Stimulated activated CD8-positive, alpha-beta memory T cell treated with anti-CD3 and anti-CD28 coated beads, Interleukin-12 subunit alpha, Interleukin-12 subunit beta, amount 100 ng/mL, for 1 hour (primary cell): ENCODE measurements at regions not wholly inside any gene's neighbourhood (a gene's known extent, or its start where the extent isn't known, plus 50 kb on each side); places are given as distances from the start of the nearest gene placed in this dataset.

ENCODE experiments used
- DNase-seq: peaks from one replicate; pipeline ENCODE4 v3.0.0-alpha.2; 2020; ENCODE audit warnings: low read depth

DNA sequence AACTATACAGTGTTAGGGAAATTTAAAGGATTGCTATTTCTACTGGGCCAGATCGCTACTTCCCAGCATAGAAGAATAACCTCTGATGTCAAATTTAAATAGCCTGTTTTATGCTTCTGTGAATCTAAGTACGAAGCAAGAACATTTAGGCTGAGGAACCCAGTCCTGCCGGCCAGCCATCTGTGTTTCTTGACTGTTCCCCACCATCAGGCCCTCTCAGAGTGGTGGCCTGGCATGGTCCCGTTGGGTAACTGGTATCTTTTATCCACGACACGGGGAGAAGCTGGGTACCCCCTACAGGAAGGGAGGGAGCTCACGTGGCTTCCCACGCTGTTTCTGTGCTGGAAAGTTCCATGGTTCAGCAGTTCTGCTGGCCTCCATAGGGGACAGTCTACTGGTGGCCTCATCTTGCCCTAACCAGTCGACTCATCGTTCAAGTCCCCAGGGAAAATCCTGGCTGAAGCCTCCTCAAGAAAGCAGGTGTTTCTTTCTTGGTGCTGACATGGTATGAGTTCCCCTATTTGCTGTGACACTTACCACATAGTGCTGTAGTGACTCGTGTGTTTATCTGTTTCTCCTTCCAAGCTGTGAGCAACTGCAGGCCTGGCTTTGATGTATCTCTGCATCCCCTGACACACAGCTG, 201.7 kb upstream of the NLRP1 start:
- DNase-seq, result no peak

DNA sequence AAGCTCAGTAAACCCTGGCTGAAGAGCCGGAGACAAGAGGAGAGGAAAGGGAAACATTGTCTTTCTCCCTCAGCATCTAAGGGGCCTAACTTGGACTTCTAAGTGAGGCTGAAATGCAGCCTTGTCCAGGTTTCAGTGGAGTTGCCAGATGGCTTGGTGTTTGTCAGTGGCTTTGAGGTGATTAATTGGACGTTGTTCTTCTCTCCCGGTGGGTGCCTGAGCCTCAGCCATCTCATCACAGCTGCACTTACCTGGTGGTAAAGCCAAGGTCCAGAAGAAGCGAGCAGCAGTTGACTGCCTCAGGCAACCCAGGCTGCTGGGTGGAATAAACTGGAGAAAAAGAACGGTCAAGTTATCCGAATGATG, 202.2 kb upstream of the NLRP1 start:
- DNase-seq, result no peak

DNA sequence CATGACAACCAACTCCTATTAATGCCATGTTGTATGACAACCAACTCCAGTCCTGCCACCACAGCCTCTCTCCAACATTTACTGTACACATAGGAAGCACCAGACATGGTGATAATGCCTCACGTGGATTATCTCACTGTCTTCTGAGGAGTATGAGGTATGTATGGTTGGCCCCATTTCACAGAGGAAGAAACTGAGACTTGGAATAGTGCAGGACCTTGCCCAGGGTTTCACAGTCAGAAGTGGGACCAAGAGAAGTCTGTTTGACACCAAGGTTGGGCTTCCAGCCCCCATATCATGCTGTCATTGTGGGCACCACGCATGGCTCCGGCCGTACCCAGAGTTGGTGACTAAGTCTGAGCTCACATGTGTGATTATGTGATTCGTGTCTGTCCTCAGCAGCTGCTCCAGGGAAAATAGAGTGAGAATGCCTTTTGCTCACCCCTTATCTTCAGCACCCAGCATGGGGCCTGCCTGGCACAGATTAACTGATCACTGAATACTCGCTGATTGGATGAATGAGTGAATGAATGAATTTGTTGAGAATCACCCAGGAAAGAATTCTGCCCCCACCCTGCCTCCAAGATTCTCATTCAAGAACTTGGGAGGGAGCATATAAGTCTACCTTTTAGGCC, 204.1 kb upstream of the NLRP1 start:
- no peak for DNase-seq

DNA sequence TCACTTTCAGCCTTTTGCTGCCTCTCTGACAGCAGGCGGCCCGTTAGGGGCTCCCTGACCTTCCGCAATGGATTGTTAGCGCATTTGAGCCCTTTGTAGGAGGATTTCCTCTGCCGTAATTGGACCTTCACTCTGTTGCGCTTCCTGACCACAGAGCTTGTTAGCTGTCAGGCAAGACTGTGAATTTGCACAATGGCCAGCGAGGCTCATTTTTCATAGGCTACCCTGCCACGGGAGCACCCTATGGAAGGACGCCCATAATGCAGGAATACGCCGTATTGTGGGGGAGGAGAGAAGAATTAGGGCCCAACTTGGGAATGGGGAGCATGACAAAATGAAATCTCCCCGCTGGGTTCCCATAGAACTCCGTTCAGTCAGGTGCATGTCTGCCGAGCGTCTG, 205.2 kb upstream of the NLRP1 start:
- DNase-seq, result no peak

DNA sequence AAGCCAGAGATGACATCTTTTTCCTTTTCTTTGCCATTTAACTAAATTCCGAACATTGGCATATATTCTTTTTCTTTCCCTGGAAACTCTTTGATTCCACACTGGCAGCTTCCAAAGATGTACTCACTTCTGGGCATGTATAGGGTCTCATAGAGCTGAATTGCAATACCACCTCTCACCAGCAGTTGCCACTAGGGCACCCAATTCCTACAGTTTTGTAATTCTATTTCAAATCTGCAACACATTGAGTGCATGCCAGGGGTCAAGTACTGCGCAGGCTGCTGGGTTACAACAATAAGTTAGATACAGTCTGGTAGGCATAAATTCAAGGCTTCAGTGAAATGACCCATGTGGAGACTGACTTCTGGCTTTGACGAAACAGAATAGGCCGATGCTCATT, 208.8 kb upstream of the NLRP1 start:
- no peak for DNase-seq

DNA sequence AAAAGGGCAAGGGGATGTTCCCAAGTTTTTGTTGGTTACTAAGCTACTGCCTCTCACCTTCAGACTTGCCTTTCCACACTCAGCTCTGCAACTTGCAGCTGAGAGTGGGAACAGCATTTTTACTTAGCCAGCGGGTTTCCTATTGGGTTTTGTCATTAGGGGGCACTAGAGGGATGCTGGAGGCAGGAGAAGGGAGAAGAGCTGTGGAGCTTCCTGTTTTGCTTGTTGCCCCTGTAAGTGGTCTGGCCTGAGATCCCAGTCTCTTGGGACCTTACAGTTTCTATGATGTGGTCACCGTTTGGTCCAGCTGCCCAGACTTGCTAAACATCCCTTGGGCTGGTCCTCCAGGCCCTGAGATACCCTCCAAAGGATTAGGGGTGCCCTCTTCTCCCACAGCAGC, 209.6 kb upstream of the NLRP1 start:
- DNase-seq, result no peak

DNA sequence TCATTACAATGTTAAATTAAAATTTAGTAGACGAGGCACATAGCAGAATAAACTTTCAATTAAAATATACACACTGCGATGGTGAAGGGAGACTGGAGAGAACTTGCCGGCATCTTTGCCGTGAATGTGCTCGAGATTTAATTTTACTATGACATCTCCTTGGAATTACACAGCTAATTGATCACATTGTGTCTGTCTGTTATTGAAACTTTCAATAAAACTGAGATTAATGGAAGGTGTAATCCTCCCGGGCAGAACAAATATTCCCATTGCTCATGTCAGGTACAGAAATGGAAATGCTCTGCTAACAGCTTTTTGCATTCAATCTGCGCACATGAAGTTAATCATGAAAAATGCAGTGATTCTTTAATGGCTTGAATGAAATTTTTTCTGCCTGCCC, 210.1 kb upstream of the NLRP1 start:
- DNase-seq, result no peak

DNA sequence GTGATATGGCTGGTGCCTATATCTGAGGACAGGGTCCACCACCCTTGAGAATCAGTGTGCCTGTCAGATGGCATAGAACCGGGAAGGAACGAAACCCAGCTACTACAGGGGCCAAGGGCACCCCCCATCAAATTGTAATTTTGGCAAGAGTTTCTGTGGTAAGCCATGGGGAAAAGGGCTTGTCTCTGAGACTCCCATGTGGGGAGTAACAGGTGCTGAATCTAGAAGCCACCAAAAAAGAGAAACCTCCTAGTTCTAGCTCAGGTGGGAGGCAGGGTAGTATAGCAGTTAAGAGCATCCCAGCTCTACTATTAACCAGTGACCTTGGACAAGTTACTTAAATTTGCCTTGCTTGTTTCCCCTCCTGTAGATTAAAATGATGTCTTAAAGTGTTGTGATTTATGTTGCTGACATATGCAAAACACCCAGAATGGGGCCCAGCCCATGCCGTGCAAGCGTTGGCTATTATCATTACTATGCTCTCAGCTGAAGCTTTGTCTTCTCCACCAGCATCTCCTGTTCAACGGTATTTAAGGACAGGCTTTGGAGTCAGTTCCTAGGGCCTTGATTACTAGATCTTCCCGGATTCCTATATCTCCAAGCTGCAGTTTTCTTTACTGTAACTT, 210.7 kb upstream of the NLRP1 start:
- no peak for DNase-seq

DNA sequence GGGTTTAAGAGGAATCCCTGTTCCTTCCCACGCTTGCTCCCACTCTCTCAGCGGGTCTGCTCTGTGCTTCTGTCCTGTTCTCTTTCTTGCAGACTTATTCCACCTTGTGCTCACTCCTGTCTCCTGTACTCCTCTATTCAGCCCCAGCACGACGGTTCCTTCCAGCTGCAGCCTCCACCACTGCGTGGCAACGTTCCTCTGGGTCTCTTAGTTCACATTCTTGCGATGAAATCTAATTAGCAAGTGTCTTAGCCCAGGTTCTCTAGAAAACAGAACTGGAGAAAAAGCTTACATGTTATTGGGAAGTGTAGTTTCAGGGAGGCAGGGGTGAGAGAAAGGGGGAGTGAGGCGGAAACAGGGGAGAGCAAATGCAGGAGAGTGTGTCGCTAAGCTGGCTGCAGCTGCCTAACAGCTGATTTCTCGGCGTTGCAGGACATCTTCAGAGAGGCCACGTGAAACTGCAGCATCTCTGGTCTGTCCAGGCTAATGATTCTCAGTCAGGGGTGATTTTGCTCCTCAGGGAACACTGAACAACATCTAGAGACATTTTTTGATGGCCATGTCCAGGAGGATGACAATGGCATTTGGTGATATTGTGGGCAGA, 213.2 kb upstream of the NLRP1 start:
- no peak for DNase-seq

DNA sequence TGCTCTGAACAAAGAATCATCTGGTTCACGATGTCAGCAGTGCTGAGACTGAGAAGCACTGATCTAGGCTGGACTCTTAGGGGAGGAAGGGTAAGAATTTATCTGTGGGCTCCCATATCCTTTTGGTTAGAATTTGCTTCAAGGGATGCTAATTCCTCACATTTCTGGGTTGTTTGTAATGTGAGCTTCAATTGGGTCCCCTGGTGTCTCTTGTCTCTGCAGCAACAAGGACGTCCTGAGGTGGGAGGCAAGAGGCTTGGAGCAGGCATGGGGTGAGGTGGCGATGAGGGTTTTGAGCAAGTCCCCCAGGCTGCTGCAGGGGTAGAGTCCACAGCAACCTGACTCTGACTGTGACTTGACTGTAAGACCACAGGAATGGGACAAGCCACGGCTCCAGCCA, 213.8 kb upstream of the NLRP1 start:
- DNase-seq, result no peak

DNA sequence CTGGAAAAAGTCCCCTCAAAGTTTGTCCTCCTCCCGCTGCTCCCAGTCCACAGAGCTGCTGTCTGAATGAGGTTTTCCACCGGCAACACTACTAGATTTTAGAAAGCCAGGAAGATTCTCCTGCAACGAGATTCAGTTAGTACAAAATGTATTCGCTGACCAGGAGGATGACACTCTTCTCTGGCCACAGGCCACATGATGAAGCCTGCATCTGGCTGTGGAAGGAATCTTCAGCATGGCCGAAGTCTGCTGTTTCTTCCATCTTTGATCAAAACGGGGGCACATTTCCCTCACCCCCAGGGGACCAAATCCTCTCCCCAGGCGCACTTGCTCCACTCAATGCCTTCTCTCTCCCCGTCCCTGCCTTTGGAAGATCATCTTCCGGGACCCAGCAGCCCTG, 215.8 kb upstream of the NLRP1 start:
- DNase-seq, result no peak

DNA sequence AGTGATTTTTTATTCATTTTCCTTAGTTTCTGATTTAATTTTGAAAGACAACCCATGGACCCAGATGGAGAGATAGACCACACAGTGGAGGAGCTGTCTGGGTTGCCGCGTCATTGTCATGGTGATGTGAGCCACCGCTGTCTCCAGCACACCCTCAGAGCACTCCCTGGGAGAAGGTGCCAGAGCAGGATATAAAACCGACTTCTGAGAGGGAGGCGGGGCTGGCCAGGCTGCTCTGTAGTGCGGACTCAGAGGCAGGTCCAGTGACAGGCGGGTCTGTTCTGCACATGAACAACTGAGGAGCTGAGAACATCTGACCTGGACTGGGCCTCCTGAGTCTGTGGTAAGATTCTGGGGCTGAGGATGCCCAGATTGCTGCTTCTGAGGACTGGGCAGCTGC, 216.3 kb upstream of the NLRP1 start:
- no peak for DNase-seq

DNA sequence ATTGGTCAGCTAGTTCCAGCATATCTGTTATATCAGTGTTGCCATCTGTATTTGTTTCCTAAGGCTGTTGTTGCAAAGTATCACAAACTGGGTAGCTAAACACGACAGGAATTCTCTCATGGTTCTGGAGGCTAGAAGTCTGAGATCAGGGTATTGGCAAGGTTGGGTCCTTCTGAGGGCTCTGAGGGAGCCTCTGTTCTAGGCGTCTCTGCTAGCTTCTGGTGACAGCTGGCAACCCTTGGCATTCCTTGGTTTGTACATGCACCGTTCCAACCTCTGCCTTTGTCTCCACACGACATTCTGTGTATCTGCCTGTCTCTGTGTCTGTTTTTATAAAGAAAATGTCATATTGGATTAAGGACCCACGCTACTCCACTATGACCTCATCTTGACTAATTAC, 219.9 kb upstream of the NLRP1 start:
- no peak for DNase-seq

DNA sequence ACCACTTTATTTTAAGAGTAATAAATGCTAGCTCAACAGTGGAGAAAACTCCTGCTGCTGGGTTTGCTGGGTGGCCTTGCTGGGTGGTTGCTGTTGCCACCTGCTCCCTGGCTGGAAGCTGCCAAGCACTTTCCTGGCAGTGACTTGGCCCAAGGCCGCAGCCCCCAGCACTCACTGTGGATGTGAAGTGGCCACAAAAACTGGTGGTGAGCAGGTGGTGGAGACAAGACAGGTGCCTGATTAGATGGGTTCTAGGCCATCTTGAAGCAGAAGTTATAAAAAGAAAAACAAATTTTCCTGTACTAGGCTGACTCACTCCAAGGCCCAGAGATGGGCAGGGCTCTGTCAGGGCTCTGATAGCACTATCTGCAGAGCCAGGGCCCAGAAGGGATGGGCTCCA, 224.7 kb upstream of the NLRP1 start:
- DNase-seq, result no peak

DNA sequence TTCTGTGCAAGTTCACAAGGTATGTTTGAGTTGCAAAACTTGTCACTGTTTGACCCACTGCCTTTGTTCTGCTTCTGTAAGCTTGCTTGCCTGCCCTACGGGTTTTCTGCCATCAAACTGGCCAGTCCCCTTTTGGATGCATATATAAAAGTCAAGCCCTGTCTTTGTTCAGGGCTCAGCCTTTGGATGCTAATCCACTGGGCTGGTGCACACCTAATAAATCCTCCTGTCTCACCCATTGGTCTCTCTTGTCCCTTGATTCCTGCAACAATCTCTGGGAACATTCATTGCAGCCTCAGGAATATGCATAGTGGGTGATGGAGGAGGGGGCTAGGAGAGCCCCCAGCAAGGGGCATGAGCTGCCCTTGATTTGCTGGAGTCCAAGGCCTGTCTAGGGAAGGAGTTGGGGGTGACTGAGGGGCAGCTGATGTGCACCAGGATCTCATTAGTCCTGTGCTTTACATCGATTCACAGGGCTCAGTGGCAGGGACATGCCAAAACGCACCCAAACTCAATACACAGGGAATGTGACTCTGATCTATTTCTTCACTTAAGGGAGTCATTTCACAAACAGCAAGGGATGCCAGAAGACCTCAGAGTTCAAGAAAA, 225.4 kb upstream of the NLRP1 start:
- no peak for DNase-seq

DNA sequence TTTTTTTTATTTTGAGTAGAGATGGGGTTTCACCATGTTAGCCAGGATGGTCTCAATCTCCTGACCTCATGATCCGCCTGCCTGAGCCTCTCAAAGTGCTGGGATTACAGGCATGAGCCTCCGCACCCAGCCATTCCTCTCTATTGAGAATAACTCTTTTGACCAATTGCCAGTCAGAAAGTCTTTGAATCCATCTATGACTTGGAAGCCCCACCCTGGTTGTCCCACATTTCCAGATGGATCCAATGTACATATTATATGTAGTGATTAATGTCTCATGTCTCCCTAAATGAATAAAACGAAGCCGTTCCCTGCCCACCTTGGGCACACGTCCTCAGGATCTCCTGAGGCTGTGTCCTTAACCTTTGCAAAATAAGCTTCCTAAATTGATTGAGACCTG, 228.3 kb upstream of the NLRP1 start:
- DNase-seq, result no peak

DNA sequence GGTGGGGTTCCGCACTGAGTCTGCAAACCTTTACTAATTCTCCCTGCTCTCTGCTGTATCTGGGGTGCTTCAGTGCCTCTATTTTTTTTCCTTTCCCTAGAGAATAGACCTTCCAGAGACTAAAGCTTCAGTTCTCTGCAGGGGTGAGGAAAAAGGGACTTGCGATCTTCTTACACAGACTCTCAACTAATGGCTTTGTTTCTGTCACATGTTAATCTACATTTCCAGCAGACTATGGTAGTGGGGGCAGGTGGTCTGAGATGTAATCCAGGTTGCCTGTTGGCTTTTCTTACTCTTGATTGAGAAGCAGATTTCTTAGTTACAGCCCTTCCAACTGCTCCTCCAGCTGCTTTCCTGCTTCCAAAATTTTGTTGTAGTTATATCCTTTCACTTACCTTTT, 229.0 kb upstream of the NLRP1 start:
- DNase-seq, result no peak

DNA sequence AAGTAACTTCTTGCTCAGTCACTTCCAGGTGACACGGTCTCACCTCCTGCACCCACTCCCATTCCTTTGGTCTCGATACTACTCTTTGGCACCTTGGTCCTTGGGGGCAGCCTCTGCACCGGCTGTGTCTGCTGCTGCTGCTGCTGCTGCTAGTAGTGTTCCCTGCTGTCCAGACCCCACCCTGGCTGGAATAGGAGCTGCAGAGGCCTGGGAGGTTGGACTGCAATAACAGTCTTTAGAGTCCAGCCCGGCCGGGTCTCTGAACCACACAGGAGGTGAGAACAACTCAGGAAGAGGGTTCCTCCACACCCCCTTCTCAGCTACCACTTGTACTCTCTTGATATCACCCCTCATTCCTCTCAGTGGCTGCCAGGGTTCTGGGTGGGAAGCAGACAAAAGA, 231.1 kb upstream of the NLRP1 start:
- DNase-seq, result no peak

DNA sequence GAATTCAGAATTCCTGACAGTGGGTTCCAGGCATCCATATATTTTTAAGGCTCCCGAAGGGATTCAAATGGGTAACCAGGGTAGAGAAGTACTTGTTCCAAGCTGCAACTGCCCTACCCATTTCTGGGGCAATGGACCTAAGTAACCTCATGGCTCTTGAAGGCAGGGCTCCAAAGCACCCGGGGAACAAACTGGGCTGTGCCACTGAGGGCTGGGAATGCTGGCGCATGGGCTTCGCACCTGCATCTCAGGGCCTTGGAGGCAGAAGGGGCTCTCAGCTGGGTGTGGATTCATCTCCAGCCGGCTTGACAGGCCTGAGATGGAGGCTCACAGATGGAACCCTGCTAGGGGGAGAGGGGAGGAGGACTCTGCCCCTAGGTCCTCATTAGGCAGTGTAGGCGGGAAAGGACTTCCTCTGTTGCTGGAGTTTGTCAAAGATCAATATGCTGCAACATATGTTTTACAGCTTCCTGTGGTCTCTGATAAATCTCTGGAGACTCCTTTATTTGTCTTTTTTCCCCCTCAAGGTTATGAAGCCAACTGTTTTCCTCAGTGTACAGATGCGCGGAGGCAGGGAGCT, 232.3 kb upstream of the NLRP1 start:
- no peak for DNase-seq

DNA sequence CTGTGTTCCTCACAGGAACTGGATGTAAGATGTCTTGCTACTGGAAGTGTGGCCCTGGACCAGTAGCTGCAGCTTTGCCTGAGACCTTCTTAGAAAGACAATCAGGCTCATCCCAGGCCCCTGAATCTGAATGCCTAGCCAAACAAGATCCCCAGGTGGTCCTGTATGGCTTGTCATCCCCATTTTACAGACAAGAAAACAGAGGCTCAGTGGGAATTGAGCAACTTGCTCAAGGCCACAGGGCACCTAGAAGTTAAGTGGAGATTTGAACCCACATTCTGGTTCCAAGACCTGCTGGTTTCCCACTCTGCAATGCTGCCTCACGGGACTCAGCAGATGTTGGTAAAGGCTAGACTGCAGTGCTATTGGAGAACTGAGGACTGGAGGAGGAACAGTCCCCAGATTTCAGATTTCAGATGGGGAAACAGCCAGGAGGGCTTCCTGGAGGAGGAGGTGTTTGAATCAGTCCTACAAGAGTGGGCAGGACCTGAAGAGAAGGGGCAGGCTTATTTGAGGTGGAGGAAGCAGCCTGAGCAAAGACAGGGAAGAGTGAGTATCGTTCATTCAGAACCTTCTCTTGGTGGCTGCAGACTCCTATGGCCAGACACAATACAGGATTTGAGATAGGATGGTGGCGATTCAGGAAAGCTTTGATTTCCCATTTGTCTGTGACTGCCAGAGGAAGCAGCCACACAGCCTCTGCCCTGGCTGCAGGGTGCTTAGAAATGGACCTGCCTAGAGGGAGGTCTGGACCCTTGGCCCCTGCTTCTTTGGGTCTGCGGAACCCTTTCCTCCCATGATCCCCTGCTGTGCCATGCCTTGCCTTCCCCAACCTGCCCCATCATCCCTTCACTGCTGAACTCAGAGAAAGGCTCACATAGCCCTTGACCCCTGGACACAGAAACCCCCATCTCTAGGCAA, 233.4 kb upstream of the NLRP1 start:
- no peak for DNase-seq

DNA sequence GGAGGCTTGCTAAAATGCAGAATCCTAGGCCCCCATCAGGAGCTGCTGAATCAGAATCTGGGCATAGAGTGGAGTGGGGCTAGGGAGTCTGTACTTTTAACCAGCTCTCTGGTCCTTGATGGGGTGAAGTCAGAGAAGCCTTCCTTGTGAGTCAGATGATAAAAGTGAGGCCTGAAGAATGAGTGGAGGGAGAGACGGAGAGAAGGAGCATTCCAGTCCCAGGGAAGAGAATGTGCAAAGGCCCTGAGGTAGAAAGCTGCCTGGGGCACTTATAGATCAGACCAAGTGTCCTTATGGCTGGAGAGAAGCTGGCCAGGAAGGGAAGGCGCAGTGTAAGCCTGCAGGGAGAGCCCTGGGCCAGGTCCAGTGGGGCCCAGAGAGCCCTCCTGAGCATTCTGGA, 235.1 kb upstream of the NLRP1 start:
- no peak for DNase-seq
